HT-29 (cell line): ENCODE measurements at regions not wholly inside any gene's neighbourhood (a gene's known extent, or its start where the extent isn't known, plus 50 kb on each side); places are given as distances from the start of the nearest gene placed in this dataset.
"Not testable (repeated sequence)": the region's sequence is repeated elsewhere in the genome, so short reads cannot be mapped to it uniquely, and the experiment has no call there.

ENCODE experiments used
- DNase-seq: peaks from one replicate; pipeline ENCODE4 v3.0.0-alpha.2; 2015; ENCODE audit warnings: low spot score

DNA sequence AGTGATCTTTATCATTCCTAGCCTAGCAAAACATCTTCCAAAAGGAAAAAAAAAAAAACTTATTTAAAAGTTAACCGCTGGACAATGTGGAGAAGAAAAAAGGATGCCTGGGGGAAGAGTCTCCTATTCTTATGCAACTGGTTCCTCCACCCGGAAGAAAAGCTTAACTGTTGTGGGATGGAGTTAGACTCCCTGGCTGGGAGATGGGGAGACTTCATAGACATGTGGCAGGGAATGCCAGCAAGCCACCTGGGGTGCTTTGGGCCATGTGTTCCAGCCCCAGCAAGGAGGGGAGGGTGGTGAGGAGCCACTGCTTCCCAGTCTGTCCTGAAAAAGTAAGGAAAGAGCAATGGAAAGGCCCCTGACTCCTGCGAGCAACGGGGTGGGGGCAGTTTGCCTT, 119.4 kb upstream of the SPIN4 start:
- DNase-seq, result no peak

DNA sequence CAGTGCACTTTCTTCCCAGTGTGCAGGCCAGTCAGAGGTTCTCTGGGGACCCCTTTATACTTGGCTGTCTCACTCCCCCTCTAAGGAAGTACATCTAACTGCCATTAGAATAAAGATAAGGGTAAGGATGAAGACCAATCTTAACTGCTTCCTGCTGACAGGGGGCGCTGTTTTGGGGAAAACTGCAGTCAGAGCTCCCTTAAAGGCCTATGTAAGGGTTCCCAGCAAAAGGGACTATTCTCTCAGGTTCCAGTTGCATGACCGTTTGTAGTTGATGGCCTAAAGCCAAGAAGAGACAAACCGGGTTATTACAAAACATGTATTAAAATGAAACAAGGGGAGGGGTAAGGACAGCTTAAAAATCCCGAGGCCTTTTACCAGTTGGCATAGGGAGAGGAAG, 115.6 kb upstream of the SPIN4 start:
- no peak for DNase-seq

DNA sequence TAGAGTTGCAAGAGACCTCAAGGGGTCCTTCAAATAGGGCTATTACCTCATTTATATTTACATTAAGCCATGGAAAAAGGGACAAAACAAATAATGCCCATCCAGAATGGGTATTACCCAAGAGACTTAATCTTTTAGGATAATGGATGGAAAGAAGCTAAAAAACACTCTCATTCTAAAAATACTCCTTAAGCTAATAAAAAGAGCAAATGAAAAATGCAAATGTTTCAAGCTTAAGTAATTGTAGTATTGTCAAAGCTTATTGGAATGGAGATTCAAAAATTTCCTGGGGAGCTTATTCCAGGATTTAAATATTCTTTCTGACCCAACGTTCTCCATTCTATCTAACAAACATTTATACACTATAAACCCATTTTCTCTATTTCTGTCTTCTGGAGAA, 107.8 kb upstream of the SPIN4 start:
- no peak for DNase-seq

DNA sequence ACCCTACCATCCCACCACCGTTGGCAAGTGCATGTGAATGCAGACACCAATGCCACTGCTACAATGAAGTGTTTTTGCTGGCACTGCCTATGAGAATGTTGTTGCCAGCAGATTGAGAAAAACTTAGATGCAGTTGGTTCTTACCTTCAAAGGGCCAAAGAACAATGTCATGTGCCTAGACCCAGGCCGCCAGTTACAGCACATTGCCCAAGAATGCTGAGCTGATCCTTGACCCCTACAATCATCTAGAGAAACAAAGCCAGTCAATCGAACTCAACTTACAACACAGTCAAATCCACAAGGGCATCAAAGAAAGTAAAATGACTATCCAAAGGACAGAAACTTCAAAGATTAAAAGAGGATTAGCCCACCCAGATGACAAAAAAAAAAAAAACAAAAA, 102.4 kb upstream of the SPIN4 start:
- DNase-seq, result no peak

DNA sequence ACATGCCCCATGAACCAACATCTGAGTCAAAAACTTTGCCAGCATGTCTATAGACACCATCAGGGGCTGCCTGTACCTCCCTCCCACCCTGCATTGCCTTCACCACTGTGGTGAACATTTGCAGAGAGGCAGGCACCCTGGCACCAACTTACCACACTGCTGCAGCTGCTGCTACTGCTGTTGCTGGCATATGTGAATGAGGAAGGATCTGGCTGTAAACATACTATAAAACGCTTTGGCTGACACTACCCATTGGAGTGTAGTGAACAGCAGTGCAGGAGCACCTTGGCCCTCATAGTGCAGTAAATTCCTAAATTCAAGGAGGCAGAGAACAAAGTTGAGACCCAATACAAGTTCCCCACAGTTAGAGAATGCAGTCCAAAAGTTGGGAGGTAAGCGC, 90.6 kb upstream of the SPIN4 start:
- no peak for DNase-seq

DNA sequence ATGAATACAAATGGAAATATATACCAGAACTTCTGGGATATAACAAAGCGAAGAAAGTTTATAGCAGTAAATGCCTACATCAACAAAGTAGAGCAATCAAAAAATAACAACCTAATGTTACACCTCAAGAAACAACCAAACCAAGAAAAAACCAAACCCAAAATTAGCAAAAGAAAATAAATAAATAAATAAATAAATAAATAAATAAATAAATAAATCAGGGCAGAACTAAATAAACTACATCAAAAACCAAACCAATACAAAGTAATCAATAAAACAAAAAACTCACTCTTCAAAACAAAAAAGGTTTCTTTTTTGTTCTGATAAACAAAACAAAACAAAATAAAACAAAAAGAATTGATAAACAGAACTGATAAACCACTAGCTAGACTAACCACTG, 88.4 kb upstream of the SPIN4 start:
- DNase-seq, result no peak

DNA sequence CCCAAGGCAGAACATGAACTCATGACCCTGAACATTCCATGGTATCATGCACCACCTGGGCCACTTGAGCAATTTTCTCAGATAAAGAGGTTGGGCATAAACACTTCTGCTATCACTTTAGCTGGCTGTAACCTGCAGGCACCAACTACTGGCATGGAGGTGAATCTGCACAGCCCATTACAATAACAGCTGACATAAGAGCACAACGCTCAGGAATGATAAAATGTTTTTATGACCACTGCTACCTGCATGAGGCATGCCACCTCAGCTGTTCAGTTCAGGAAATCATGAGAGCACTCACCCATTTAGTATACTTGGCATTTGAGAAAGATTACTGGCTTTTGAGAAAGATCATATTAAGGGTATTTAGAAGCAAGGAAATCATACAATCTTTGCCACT, 85.7 kb upstream of the SPIN4 start:
- DNase-seq, result no peak

DNA sequence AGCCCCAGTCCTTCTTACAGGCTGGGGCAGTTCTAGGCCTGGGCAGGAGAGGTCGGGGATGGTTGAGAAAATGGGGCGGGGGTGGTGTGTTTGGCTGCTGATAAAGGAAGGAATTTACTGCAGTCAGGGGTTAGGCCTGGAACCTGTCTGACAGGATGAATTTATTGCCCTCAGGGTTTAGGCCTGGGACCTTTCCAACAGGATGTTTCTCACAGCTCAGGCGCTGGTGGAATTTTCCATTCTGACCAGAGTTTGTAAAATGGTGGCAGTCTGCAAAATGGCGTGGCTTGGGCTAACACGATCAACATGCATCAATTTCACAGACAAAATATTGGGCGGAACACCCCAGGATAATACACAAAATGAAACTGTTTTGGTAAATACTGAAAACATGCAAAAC, 83.5 kb upstream of the SPIN4 start:
- DNase-seq, result peak; percentile 15

DNA sequence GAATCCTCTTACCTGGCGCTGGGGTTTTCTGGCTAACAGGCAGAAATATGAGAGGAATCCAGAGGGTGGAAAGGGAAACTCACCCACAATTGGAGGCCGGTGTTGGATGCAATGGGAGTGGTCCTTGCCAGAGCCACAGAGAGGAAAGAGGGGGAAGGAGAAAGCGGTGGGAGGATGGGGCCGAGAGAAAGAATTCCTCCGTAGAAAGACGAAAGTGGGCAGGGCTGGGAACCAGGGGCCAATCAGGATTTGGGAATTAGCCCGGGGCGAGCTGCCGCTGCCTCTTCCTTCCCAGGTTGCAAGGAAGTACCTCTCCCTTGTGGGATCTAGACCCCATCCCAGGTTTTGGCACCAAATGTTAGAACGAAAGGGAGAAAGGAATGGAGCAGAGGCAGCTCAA, 83.1 kb upstream of the SPIN4 start:
- no peak for DNase-seq

DNA sequence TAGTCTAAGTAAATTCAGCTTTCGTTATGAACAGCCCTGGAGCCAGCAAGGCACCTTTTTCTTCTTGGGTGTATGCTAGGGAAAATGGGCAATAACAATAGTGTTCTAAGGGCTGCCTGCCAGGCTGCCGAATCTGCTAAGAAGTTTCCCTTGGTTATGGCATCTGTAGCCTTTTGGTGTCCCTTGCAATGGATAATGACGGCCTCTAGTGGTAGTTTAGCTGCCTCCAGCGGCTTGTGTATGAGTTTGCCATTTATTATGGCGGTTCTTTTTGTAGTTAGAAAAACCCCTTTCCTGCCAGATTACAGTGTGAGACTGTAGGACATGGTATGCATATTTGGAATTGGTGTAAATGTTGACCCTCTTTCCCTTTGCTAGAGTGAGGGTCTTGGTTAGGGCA, 78.9 kb upstream of the SPIN4 start:
- no peak for DNase-seq

DNA sequence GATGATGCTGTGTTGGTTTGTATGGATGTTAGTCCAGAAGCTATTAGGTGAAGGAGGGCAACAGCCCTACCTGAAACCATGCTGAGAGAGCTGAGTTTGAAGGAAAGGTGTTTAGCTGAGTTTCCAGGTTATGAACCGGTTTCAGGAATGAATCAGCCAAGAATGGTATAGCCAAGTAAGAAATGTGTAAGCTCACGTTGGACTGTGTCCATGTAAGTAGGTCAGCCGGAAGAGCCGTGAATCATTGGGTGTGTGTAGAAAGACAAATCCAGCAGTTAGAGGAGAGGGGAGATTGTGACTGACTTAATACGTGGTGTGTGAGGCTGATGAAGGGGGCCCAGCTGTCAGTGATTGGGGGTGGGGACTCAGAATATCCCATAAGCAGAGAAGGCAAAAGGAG, 77.2 kb upstream of the SPIN4 start:
- DNase-seq, result no peak

DNA sequence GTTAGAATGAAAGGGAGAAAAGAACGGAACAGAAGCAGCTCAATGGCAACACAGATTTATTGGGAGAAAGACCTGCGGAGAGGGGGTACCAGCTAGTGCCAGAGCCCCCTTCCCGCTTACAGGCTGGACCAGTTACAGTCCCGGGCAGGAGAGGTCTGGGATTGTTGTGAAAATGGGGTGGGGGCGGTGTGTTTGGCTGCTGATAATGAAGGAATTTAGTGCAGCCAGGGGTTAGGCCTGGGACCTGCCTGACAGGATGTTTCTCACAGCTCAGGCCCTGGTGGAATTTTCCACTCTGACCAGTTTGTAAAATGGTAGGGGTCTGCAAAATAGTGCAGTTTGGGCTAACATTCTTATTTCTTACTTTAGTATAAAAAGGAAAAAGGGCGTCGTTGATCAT, 75.4 kb upstream of the SPIN4 start:
- no peak for DNase-seq

DNA sequence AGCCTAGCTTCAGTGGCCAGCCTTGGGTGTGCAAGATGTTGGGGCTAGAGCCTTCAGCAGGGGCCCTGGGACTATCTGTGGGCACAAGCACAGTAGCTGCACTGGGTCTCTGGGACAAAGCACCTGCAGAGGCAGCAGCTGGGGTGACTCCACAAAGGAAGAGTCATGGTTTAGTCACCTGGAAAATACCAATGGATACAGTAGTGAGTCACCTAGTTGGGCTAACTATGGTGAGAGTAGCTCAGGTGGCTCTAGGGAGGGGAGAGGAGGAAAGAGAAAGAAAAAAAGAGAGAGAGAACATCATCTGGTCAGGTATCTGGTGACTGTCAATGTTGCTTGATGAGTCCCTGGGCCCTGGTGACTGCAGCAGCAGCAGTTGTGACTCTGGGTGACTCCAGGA, 72.9 kb upstream of the SPIN4 start:
- DNase-seq, result no peak

DNA sequence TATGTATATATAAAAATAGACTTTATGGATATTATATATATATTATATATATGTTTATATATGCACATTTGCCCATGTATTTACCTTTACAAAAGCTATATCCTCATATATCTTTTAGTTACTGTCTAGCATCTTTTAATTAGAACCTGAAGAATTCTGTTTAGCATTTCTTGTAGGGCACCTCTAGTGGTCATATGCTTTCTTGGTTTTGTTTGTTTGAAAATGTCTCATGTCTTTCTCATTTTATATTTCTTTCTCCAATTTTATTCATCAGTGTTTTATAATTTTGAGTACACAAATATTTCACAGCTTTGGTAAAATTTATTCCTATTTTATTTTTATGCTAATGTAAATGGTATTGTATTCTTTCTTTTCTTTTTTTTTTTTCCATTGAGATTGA, 70.3 kb upstream of the SPIN4 start:
- DNase-seq, result no peak

DNA sequence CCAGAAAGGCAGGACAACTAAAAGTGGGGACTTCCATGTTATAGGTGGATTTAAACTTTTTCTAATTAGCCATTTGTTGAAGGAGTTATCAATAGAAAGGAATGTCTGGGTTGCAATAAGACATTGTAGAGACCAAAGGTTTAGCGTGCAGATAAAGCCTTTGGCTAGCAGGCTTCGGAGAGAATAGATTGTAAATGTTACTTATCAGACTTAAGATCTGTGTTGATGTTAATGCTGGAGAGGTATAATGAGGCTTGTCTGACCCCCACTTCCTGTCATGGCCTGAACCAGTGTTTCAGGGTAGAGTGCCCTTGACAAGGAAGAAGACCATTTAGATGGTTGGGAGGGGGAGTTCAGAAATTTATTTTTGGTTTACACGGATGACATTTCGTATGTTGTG, 67.1 kb upstream of the SPIN4 start:
- no peak for DNase-seq

DNA sequence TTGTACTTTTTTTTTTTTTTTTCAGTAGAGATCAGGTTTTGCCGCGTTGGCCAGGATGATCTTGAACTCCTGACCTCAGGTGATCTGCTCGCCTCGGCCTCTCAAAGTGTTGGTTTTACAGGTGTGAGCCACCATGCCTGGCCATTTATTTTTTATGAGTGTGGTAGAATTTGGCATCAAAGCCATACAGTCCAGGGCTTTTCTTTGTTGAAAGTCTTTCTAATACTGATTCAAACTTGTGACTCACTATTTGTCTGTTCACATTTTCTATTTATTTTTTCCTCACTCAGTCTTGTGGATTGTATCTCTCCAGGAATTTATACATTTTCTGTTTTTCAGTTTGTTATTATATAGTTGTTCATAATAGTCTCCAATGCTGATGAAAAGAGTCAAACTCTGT, 66.5 kb upstream of the SPIN4 start:
- DNase-seq, result no peak

DNA sequence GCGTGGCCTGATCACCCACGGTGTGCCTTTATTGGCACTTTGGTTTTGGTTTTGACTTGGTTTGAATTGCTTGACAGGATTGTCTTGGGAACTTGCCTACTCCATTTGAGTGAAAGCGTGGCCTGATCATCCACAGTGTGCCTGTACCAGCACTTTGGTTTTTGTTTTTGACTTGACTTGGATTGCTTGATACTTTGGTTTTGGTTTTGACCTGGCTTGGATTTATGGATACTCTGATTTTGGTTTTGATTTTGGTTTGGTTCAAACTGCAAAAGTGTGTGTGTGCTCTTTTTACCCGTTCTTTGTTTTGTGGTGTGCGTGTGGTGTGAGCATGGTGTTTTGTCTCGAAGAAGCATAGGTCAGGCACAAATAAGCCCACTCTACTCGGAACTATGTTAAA, 58.8 kb upstream of the SPIN4 start:
- not testable (repeated sequence) for DNase-seq

DNA sequence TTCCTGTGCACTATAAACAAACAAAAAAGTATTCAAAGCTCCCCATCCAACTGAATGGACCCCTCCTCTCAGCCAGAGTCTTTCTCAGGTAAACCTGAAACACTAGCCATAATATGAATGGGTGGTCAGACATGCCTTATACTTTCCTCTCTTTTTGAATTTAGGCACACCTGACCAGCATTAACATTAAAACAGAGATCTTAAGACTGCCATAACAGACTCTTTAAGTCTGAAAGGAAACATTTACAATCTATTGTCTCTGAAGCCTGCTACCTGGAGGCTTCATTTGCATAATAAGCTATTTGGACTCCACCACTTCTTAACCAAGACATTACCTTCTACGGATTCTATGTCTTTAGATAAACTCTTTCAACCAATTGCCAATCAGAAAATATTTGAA, 56.9 kb upstream of the SPIN4 start:
- no peak for DNase-seq

DNA sequence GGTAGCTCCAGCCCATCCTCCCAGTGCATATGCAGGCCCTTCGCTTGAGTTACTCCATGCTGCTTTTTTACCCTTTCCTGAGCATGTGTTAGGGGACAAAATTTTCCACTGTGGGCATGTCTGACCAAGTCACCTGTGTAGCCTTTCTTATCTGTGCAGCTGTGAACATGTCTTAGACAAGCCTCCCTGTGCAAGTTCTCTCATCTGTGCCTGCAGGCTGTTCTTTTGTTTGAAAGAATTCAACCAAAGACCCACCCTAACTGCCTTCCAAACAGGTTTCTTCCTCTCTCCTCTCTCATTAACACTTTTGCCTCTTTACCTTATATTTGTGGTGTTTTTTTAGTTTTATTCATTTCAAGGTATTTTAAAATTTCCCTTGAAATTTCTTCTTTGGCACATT, 53.2 kb upstream of the SPIN4 start:
- no peak for DNase-seq

DNA sequence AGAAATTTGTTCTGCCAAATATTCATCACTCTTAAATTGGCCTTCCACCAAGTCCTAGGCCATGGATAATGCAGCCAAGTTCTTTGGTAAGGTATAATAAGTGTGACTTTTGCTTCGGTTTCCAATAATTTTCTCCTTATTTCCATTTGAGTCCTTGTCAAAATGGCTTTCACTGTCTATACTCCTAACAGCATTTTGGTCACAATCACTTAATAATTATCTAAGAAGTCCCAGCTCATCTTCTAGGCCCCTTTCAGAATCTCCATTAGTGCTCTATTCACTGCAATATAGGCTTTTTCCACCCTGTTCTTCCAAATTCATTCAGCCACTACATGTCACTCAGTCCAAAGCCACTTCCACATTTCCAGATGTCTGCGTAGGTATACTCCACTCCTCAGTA, 51.0 kb upstream of the SPIN4 start:
- DNase-seq, result no peak
